ENCODE measurements at regions not wholly inside any gene's neighbourhood (a gene's known extent, or its start where the extent isn't known, plus 50 kb on each side); places are given as distances from the start of the nearest gene placed in this dataset.

DNA sequence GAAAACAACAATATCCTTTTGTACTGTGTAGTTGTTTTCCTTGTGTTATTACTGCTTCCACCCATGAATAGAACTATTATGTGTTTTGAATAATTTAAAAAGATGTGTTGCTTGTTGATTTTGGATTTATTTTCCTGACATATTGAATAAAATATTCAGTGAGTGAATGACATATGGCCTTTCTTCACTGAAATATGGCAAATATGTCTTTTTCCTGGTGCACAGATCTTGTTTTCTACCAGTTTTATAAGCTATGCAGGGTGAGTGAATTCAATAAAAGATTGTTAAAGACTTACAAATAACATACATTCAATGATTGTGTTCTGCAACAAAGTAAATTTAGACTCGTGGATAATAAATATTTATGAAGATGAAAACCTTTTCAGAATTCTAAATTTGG, 1216.3 kb upstream of the ADGRL3 start:
- DNase-seq (ENCODE audit: low read depth in 1 of 2, low spot score in 1 of 2): no peak

DNA sequence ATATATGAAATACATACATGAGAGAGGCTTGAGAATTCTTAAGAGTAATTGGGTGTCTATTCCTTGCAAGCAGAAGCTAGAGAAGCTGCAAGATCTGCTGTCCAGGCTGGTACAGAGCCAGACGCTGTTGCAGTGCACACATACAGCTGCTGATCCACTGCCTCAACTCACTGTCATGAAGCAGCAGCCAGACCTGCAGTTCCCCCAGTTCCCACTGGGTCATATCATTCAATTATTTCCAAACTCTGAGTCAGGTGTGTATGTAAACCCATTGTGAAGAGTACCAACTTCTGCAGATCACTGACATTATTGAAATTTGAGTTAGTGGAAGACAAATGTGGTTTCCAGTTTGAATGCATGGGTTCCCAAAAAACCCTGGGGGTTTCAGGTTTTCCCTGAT, 1212.8 kb upstream of the ADGRL3 start:
- DNase-seq (ENCODE audit: low read depth in 1 of 2, low spot score in 1 of 2): no peak

DNA sequence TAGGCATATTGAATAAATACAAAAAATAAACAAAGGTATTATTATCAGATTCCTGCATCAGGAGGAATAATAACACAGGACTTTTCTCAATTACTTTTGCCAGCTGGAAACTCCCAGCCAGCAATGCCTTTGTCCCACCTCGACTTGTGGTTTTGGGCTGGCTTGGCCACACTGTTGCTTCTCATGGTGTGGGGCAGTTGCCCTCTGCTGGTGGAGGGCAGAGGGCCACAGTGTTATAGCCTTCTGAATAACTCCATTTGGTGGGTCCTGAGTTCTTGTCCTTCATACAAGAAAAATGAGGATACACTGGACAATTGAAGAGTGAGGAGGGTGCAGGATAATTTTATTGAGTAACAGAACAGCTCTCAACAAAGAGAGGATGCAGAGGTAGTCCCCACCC, 1206.0 kb upstream of the ADGRL3 start:
- no peak for DNase-seq (ENCODE audit: low read depth in 1 of 2, low spot score in 1 of 2)

DNA sequence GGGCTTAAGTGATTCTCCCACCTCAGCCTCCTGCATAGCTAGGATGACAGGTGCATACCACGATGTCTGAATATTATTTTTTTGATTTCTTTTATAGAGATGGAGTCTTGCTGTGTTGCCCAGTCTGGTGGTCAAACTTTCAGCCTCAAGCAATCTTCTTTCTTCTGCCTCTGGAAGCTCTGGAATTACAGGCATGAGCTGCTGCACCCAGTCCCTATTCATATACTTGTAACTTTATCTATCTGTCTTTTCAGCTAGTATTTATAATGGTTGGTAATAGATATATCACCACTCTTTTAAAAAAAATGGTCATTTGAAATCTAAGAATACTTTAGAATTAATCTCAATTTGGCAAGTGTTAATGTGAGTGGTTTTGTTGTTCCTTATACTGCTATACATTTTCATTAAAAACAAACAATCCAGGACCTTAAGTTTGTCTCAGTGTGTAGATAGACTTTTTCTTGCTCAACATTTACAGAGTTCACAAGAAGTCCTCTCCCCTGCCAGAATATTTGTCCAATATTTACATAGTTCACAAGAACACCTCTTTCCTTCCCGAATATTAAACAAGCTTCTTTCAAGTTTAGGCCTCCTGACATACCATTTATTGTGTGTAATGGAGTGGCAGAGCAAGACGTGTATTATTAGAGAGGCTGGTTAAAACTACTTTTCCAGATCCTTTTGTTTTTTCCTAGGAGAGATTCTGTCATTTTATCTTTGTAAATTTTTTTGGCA, 1197.4 kb upstream of the ADGRL3 start:
- DNase-seq (ENCODE audit: low read depth in 1 of 2, low spot score in 1 of 2): no peak

DNA sequence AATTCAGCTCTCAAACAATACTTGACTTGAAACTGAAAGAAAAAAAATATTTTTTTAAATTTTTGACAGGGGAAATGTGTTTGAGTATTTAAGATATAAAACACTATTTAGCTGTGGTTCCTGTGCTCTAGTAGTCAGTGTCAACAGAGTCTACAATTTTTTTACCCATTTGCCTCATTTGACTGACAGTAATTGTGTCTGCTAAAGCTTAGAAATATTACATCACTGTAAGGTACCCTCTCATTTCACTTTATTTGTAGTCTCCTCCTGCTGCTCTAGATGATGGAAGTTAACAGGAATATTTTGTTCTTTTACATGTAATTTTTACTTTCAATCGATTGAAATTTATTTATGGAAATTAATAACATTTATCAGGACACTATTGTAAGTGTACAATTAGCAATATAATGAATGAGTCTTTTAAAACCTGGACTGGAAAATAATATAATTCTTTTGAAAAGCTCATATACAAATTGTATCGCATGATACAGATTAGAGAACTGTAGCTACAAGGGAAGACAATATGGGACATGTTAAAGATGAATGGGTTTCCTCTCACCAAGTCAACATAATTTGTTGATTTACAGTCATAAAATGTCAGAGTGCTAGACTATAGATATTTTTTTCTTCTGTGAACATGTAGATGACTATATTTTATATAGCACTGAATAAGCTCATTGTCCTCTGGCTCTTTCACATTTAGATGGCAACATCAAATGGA, 1186.5 kb upstream of the ADGRL3 start:
- no peak for DNase-seq (ENCODE audit: low read depth in 1 of 2, low spot score in 1 of 2)

DNA sequence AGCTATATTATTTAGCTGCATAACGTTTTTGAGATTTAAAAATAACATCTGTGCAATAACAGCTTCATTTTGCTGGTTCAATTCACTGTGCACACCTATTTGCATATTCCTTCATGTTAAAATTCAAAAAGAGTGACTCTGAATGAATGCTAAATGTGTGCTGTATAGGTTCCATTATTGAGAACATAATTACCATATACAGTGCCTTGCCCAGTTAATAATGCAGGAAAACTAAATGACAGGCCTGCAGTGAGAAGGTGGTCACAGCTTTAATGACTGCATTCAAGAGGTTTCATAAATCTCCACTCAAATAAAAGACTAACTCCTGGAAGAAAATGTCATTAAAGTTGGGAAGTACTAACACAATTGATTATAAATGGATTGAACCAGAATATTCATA, 1183.2 kb upstream of the ADGRL3 start:
- DNase-seq (ENCODE audit: low read depth in 1 of 2, low spot score in 1 of 2): no peak

- no peak for DNase-seq (ENCODE audit: low read depth in 1 of 2, low spot score in 1 of 2)
Measured at GRCh38 chr4:60019180-60019579, 1180.9 kb upstream of the ADGRL3 start.

GRCh38 chr4:60019946-60020345, 1180.2 kb upstream of the ADGRL3 start:
- DNase-seq (ENCODE audit: low read depth in 1 of 2, low spot score in 1 of 2): no peak

DNA sequence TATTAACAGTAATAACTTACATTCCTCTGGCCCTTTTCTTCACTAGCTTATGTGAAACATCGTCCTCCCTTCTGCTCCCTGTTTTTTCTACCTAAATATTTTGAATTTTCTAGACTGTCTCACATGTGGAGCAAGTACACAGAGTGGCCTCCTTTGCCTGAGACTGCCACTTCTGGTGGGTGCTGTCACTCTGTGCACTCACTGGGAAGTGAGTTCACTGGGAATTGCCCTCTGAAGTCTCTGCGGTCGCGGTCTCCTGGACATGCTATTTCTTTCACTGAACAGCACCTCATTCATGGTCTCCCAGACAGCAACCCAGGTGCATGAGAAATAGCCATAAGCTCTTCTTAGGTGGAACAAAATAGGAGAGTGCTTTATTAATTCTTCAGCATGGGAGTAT, 1179.7 kb upstream of the ADGRL3 start:
- no peak for DNase-seq (ENCODE audit: low read depth in 1 of 2, low spot score in 1 of 2)

- DNase-seq (ENCODE audit: low read depth in 1 of 2, low spot score in 1 of 2): no peak
Measured at GRCh38 chr4:60033826-60034225, 1166.3 kb upstream of the ADGRL3 start.

- no peak for DNase-seq (ENCODE audit: low read depth in 1 of 2, low spot score in 1 of 2)
Measured at GRCh38 chr4:60034361-60034760, 1165.8 kb upstream of the ADGRL3 start.

- no peak for DNase-seq (ENCODE audit: low read depth in 1 of 2, low spot score in 1 of 2)
Measured at GRCh38 chr4:60039908-60040307, 1160.2 kb upstream of the ADGRL3 start.

DNA sequence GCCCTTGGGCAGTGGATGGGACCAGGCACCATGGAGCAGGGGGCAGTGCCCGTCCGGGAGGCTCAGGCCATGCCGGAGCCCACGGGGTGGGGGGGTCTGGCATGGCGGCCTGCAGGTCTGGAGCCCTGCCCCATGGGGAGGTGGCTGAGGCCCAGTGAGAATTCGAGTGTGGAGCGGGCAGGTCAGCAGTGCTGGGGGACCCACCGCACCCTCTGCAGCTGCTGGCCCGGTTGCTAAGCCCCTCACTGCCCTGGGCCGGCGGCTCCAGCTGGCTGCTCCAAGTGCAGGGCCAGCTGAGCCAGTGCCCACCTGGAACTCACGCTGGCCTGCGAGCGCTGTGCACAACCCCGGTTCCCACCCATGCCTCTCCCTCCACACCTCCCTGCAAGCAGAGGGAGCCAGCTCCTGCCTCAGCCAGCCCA, 1157.9 kb upstream of the ADGRL3 start:
- no peak for DNase-seq (ENCODE audit: low read depth in 1 of 2, low spot score in 1 of 2)

GRCh38 chr4:60042941-60043340, 1157.2 kb upstream of the ADGRL3 start:
- DNase-seq (ENCODE audit: low read depth in 1 of 2, low spot score in 1 of 2): no peak

DNA sequence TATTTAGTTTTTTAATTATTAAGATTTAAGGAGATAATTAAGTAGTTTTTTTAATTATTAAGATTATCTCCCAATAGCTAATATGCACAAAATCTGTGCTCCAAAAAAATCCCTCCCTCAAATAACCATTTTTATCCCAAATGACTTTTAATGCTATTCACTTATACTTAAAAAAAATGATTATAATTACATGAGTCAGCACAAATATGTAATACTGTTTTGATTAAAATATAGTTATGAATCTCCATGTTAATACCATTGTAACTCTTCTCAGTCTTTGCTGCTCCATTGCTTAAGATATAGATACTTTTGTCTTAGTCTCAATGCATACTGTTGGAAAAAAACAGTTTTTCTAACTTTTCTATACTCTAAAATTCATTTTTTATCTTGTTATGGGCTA, 1121.1 kb upstream of the ADGRL3 start:
- DNase-seq (ENCODE audit: low read depth in 1 of 2, low spot score in 1 of 2): no peak

GRCh38 chr4:60081839-60082238, 1118.3 kb upstream of the ADGRL3 start:
- DNase-seq (ENCODE audit: low read depth in 1 of 2, low spot score in 1 of 2): no peak

GRCh38 chr4:60088807-60089486, 1111.2 kb upstream of the ADGRL3 start:
- no peak for DNase-seq (ENCODE audit: low read depth in 1 of 2, low spot score in 1 of 2)

DNA sequence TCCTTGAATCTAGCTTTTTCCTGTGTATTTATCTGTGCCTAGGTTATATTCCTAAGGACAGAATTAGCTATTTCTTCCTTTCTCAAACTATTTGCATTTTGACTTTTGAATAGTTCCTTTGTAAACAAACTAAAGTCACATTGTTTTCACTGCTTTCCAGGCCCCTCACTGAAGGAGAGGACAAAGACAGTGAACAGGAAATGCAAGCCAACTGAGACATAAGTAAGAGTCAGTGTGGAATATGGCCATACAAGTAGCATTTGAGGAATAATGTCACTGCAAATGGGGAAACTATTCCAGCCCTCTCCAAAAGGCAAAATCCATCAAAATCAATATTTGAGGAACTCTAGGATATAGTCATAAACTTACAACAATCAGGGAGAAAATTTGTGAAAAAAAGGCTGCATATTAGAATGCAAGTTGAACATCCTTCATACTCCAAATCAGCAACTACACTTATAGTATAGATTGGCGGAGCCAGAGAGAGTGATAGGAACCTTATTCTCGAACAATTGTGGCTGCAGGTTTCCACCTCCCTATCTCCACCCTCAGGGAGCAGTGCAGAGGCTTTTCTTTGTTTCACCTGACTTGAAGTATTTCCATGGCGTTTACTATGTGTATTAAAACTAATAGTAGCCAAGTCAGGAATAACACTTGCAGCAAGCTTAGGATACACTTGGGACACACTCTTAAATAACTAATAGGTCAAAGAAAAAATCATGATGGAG, 1110.4 kb upstream of the ADGRL3 start:
- no peak for DNase-seq (ENCODE audit: low read depth in 1 of 2, low spot score in 1 of 2)

DNA sequence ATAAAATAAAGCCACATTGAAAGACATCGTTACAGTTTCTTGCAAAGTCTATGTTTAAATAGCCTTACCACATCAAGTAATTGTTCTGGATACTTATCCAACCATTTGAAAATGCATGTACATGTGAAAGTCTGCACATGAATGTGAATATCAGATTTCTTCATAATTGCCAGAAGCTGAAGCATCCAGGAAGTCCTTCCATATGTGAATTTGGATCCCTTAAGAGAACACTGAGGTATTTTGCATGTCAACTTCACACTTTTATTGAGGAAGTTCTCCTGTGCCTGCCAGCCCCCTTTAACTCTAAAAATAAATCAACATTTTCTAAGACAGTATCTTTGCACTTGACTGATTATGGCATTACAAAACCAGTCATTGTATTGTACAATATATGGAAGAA, 1103.5 kb upstream of the ADGRL3 start:
- DNase-seq (ENCODE audit: low read depth in 1 of 2, low spot score in 1 of 2): no peak

DNA sequence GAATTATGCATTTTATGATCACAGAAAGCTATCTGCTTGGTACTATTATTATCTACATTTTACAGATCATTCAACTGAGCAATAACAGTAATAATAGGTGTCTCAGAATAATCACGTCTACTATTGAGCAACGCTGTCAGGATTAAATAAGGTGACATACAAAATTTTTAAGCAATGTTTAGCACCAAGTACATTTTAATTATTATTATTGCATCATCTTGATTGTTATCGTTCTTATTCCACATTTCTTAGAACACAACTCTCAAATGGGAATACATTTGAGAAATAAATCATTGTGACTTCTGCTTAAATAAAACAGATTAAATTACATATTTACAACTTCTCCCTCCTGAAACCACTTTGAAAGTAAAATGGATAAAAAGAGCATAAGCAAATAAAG, 1083.5 kb upstream of the ADGRL3 start:
- no peak for DNase-seq (ENCODE audit: low read depth in 1 of 2, low spot score in 1 of 2)

- DNase-seq (ENCODE audit: low read depth in 1 of 2, low spot score in 1 of 2): no peak
Measured at GRCh38 chr4:60117726-60118323, 1082.3 kb upstream of the ADGRL3 start.

Measured in activated CD4-positive, alpha-beta T cell treated with anti-CD3 and anti-CD28 coated beads, Interleukin-2, amount 50 U/mL, for 24 hours (primary cell).